ENCODE measurements at regions not wholly inside any gene's neighbourhood (a gene's known extent, or its start where the extent isn't known, plus 50 kb on each side); places are given as distances from the start of the nearest gene placed in this dataset.

DNA sequence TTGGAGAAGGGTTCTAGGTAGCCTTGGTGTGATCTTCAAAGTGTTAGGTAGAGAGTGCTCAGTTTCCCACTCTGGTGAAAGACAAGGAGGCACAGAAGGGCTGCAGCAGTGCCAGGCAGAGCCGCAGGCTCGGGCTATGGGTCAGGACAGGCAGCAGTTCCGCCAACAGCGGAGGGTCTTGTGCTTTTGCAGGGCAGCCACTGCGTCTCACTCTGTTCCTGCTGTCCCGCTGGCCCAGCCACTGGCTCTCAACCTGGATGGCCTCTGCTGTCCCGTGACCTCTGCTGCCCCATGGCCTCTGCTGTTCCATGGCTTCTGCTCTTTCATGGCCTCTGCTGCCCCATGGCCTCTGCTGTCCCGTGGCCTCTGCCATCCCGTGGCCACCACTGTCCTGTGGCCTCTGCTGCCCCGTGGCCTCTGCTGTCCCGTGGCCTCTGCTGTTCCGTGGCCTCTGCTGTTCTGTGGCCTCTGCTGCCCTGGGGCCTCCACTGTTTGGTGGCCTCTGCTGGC lies 175.7 kb downstream of the URI1 start (continued):
- TF ChIP-seq BHLHE40 (IDR thresholded peaks at IDR 0.05; ENCODE audit: borderline replicate concordance in 1 of 2, low read depth in 2 of 2, low read length in 1 of 2) (no peak), CEBPB (IDR thresholded peaks at IDR 0.05; ENCODE audit: borderline replicate concordance in 1 of 2, low read depth in 2 of 2, low read length in 2 of 2) (no peak), HDGF (IDR thresholded peaks at IDR 0.05) (no peak), SPI1 (IDR thresholded peaks at IDR 0.05; ENCODE audit: borderline replicate concordance, insufficient read depth, low read depth, low read length) (no peak)
- TF ChIP-seq, protein P1, sequence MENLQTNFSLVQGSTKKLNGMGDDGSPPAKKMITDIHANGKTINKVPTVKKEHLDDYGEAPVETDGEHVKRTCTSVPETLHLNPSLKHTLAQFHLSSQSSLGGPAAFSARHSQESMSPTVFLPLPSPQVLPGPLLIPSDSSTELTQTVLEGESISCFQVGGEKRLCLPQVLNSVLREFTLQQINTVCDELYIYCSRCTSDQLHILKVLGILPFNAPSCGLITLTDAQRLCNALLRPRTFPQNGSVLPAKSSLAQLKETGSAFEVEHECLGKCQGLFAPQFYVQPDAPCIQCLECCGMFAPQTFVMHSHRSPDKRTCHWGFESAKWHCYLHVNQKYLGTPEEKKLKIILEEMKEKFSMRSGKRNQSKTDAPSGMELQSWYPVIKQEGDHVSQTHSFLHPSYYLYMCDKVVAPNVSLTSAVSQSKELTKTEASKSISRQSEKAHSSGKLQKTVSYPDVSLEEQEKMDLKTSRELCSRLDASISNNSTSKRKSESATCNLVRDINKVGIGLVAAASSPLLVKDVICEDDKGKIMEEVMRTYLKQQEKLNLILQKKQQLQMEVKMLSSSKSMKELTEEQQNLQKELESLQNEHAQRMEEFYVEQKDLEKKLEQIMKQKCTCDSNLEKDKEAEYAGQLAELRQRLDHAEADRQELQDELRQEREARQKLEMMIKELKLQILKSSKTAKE (IDR thresholded peaks at IDR 0.05; ENCODE audit: low read depth, poor library complexity, severe bottlenecking) = no peak
- TF ChIP-seq, protein P2, sequence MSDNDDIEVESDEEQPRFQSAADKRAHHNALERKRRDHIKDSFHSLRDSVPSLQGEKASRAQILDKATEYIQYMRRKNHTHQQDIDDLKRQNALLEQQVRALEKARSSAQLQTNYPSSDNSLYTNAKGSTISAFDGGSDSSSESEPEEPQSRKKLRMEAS (IDR thresholded peaks at IDR 0.05; ENCODE audit: low read depth, low read length) = no peak

DNA sequence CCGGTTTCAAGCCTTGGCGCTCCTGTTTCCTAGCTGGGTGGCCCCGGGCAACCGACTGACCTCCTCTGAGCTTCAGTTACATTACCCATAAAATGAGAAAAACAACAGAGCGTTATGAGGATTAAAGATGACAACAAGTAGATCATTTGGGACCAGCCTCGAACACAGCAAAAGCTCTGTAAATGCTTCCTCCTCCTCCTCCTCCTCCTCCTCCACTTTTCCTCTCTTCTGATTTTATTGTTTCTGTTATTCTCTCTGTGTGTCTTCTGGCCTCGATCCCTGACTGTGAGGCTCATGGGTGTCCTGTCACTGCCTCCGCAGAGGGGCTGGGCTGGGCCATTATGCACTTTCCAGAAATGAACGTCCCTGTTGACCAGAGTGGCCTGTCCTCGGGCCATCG lies 176.2 kb downstream of the URI1 start:
- in situ Hi-C loops (cut with MboI) = no loop called here
- no peaks in the 10 kb centered on the region for H3K36me3 ChIP-seq (ENCODE audit: control insufficient read depth in 2 of 2, insufficient read depth in 2 of 2, low read length in 1 of 2)
- TF ChIP-seq POLR2A (IDR thresholded peaks at IDR 0.05; ENCODE audit: low read depth, low read length) = no peak
- TF ChIP-seq CBFB (IDR thresholded peaks at IDR 0.05; ENCODE audit: low read depth) = no peak
- no peak for TF ChIP-seq MYB (IDR thresholded peaks at IDR 0.05; ENCODE audit: borderline replicate concordance, low read depth, low read length)
- TF ChIP-seq, protein P3, sequence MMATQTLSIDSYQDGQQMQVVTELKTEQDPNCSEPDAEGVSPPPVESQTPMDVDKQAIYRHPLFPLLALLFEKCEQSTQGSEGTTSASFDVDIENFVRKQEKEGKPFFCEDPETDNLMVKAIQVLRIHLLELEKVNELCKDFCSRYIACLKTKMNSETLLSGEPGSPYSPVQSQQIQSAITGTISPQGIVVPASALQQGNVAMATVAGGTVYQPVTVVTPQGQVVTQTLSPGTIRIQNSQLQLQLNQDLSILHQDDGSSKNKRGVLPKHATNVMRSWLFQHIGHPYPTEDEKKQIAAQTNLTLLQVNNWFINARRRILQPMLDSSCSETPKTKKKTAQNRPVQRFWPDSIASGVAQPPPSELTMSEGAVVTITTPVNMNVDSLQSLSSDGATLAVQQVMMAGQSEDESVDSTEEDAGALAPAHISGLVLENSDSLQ (IDR thresholded peaks at IDR 0.05) = no peak
- no peak for TF ChIP-seq SMARCA5 (IDR thresholded peaks at IDR 0.05)
- H3K4me1 ChIP-seq (ENCODE audit: control insufficient read depth, insufficient read depth, low read length) = no peaks in the 10 kb centered on the region
- H4K20me1 ChIP-seq (ENCODE audit: control insufficient read depth, insufficient read depth) = no peaks in the 10 kb centered on the region
- RAD21 ChIA-PET (ENCODE audit: unreplicated experiment) = no interaction called here
- H3K9ac ChIP-seq (ENCODE audit: control insufficient read depth, insufficient read depth, low read length) = no peak overlapping the region
- DNase-seq (ENCODE audit: low read depth, low spot score) (no peak), ATAC-seq (no peak), FAIRE-seq (no peak)
- H3K9me3 ChIP-seq (replicated peaks; ENCODE audit: control insufficient read depth, insufficient read depth, low read length) = no peaks in the 10 kb centered on the region
- no peaks in the 10 kb centered on the region for H3K27me3 ChIP-seq (replicated peaks in 1 of 2; ENCODE audit: control insufficient read depth in 2 of 2, insufficient read depth in 2 of 2, low read length in 1 of 2)
- H3K4me2 ChIP-seq (ENCODE audit: control insufficient read depth, insufficient read depth) = no peak overlapping the region
- CTCF ChIA-PET = no interaction called here
- H3K27ac ChIP-seq (ENCODE audit: control insufficient read depth, insufficient read depth) = no peak overlapping the region
- no TSS peak for BruUV-seq (replicated peaks)
- intact Hi-C loops (cut with micrococcal nuclease; ENCODE audit: unreplicated experiment) = no loop called here
- SMC1A ChIA-PET (ENCODE audit: uncharacterized antibody, unreplicated experiment) = no interaction called here
- H2AFZ ChIP-seq (ENCODE audit: control insufficient read depth, low read depth, low read length) = no peak overlapping the region
- H3K79me2 ChIP-seq (ENCODE audit: control insufficient read depth, insufficient read depth, low read length) = no peaks in the 10 kb centered on the region
- POLR2A ChIA-PET = interaction anchor here (0.6 kb wide), 1 partner anchor 98 kb away, joined by 4 read pairs; no protein-coding TSS in a partner anchor
- no peak overlapping the region for H3K4me3 ChIP-seq
- WGBS (ENCODE audit: insufficient coverage, insufficient replicate concordance, low lambda C conversion rate, missing lambda C conversion rate) = 45% methylated on average over 11 of the region's 11 CpGs
